ENCODE measurements at regions not wholly inside any gene's neighbourhood (a gene's known extent, or its start where the extent isn't known, plus 50 kb on each side); places are given as distances from the start of the nearest gene placed in this dataset.

DNA sequence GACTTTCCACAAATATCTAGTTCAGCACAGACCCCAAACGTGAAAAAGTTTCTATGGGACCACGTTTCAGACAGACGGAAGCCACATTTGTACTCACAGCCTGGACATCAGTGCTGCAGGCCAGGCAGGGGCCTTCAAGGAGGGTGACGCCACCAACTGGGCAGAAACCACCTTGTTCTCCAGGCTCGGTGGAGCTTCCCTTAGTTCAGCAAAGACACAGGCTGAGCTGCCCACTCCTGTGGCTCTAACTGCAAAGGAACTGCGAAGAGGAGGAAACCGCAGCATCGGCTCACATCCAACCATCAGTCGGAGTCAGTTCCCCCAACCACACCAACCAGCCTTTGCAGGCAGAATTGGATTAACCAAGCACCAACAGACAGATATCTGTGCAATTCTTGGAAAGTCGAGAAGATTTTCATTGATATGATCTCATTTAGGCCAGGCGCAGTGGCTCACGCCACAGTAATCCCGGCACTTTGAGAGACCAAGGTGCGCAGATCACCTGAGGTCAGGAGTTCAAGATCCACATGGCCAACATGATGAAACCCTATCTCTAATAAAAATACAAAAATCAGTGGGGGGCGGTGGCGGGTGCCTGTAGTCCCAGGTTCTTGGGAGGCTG, 73.3 kb upstream of the CNEP1R1 start:
- no peaks in the 10 kb centered on the region for H3K36me3 Mint-ChIP-seq (ENCODE audit: low read depth)
- no peak overlapping the region for H3K27ac Mint-ChIP-seq
- H3K4me3 Mint-ChIP-seq = no peak overlapping the region
- no peak for DNase-seq
- TF ChIP-seq, protein P1, sequence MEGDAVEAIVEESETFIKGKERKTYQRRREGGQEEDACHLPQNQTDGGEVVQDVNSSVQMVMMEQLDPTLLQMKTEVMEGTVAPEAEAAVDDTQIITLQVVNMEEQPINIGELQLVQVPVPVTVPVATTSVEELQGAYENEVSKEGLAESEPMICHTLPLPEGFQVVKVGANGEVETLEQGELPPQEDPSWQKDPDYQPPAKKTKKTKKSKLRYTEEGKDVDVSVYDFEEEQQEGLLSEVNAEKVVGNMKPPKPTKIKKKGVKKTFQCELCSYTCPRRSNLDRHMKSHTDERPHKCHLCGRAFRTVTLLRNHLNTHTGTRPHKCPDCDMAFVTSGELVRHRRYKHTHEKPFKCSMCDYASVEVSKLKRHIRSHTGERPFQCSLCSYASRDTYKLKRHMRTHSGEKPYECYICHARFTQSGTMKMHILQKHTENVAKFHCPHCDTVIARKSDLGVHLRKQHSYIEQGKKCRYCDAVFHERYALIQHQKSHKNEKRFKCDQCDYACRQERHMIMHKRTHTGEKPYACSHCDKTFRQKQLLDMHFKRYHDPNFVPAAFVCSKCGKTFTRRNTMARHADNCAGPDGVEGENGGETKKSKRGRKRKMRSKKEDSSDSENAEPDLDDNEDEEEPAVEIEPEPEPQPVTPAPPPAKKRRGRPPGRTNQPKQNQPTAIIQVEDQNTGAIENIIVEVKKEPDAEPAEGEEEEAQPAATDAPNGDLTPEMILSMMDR (IDR thresholded peaks at IDR 0.05) = no peak
- H3K27me3 Mint-ChIP-seq (ENCODE audit: insufficient read depth) = peaks cover 10% of the 10 kb centered on the region
- H3K4me1 Mint-ChIP-seq (ENCODE audit: low read depth) = no peaks in the 10 kb centered on the region
- no peaks in the 10 kb centered on the region; the same call in 1 of the 2 replicates for H3K9me3 Mint-ChIP-seq

DNA sequence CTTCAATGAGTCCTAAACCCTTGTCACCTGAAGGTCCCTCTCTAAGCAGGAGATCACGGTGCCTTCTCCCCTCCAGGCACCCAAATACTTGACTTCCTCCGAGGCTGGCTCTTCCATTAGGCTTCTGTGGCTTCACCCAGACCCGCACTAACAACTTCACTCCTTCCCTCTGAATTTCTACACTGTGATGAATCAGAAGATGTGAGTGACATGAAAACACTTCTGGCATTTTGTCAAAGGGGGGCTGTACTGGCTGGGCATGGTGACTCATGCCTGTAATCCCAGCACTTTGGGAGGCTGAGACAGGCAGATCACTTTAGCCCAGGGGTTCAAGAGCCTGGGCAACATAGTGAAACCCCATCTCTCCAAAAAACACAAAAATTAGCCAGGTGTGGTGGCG, 72.6 kb upstream of the CNEP1R1 start:
- DNase-seq = peak; percentile 25
- Mint-ChIP-seq H3K36me3 (ENCODE audit: low read depth) (no peaks in the 10 kb centered on the region), H3K27me3 (ENCODE audit: insufficient read depth) (peaks cover 14% of the 10 kb centered on the region), H3K4me1 (ENCODE audit: low read depth) (no peaks in the 10 kb centered on the region), H3K27ac (no peak overlapping the region), H3K9me3 (no peaks in the 10 kb centered on the region; the same call in 1 of the 2 replicates), H3K4me3 (no peak overlapping the region)
- TF ChIP-seq, protein P1 (IDR thresholded peaks at IDR 0.05) = no peak

- TF ChIP-seq, protein P1 (IDR thresholded peaks at IDR 0.05) = no peak
- H3K4me3 Mint-ChIP-seq = no peak overlapping the region
- no peaks in the 10 kb centered on the region for H3K36me3 Mint-ChIP-seq (ENCODE audit: low read depth)
- H3K27ac Mint-ChIP-seq = no peak overlapping the region
- DNase-seq = no peak
- H3K4me1 Mint-ChIP-seq (ENCODE audit: low read depth) = no peaks in the 10 kb centered on the region
- peaks cover 14% of the 10 kb centered on the region for H3K27me3 Mint-ChIP-seq (ENCODE audit: insufficient read depth)
- no peaks in the 10 kb centered on the region; the same call in 1 of the 2 replicates for H3K9me3 Mint-ChIP-seq
These were observed 71.9 kb upstream of the CNEP1R1 start for GRCh38 chr16:49953090-49953489.

- Mint-ChIP-seq H3K27ac (no peak overlapping the region), H3K4me1 (ENCODE audit: low read depth) (peaks cover 3% of the 10 kb centered on the region), H3K27me3 (ENCODE audit: insufficient read depth) (peaks cover 12% of the 10 kb centered on the region), H3K9me3 (no peaks in the 10 kb centered on the region), H3K36me3 (ENCODE audit: low read depth) (no peaks in the 10 kb centered on the region), H3K4me3 (no peak overlapping the region)
- no peak for DNase-seq
- TF ChIP-seq, protein P1 (IDR thresholded peaks at IDR 0.05) = no peak
These were observed 69.2 kb upstream of the CNEP1R1 start for GRCh38 chr16:49955858-49956257.

DNA sequence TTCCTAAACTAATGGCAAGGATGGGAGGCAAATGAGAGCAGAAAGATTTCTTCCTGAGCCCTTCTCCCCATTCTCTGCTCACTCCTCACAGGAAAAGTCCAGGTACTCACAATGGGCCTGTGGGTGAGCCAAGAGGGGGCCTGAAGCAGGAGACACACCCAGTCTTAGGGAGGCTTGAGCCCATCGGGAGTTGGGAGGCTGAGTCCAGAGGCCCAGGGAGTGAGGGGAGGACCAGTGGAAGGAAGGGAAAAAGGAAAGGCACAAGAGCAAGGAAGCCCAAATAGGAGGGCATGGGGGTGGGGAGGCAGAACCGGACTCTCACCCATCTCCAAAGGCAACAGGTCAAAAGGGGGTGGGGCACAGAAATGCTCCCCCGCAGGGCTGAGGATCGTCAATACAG, 68.1 kb upstream of the CNEP1R1 start:
- H3K27ac Mint-ChIP-seq = no peak overlapping the region
- H3K36me3 Mint-ChIP-seq (ENCODE audit: low read depth) = no peaks in the 10 kb centered on the region
- H3K9me3 Mint-ChIP-seq = no peaks in the 10 kb centered on the region
- DNase-seq = no peak
- H3K27me3 Mint-ChIP-seq (ENCODE audit: insufficient read depth) = peaks cover 12% of the 10 kb centered on the region
- H3K4me3 Mint-ChIP-seq = no peak overlapping the region
- H3K4me1 Mint-ChIP-seq (ENCODE audit: low read depth) = peaks cover 5% of the 10 kb centered on the region
- TF ChIP-seq, protein P1 (IDR thresholded peaks at IDR 0.05) = no peak

All from HFFc6 (cell line).